Stimulated activated CD8-positive, alpha-beta memory T cell treated with anti-CD3 and anti-CD28 coated beads, Interleukin-2, amount 100 ng/mL, for 1 hour (primary cell): ENCODE measurements at regions not wholly inside any gene's neighbourhood (a gene's known extent, or its start where the extent isn't known, plus 50 kb on each side); places are given as distances from the start of the nearest gene placed in this dataset.
"Not testable (repeated sequence)": the region's sequence is repeated elsewhere in the genome, so short reads cannot be mapped to it uniquely, and the experiment has no call there.

Experiments used
- DNase-seq, 2 donors: peaks; one replicate each; pipeline ENCODE4 v3.0.0-alpha.2; 2020; ENCODE audit warnings: low read depth in 2 of 2

GRCh38 chr1:143610196-143610595, 361.6 kb downstream of the FAM72C start:
- DNase-seq, result no peak

- DNase-seq, result no peak
These were observed 366.9 kb downstream of the FAM72C start for GRCh38 chr1:143604887-143605286.

GRCh38 chr1:143584508-143584907, 387.3 kb downstream of the FAM72C start:
- no peak for DNase-seq

- no peak for DNase-seq
These were observed 396.8 kb downstream of the FAM72C start for GRCh38 chr1:143574891-143575520.

GRCh38 chr1:143572661-143573060, 399.1 kb downstream of the FAM72C start:
- DNase-seq, result not testable (repeated sequence)

- DNase-seq, result not testable (repeated sequence)
These were observed 408.0 kb downstream of the FAM72C start for GRCh38 chr1:143563761-143564160.

- DNase-seq, result no peak
These were observed 418.2 kb downstream of the FAM72C start for GRCh38 chr1:143553627-143554026.

GRCh38 chr1:143504703-143505102, 467.1 kb downstream of the FAM72C start:
- DNase-seq, result not testable (repeated sequence)

GRCh38 chr1:143504080-143504479, 467.7 kb downstream of the FAM72C start:
- not testable (repeated sequence) for DNase-seq

GRCh38 chr1:143503048-143503447, 468.7 kb downstream of the FAM72C start:
- not testable (repeated sequence) for DNase-seq

GRCh38 chr1:143502038-143502437, 469.7 kb downstream of the FAM72C start:
- DNase-seq, result not testable (repeated sequence)

- not testable (repeated sequence) for DNase-seq
These were observed 473.6 kb downstream of the FAM72C start for GRCh38 chr1:143498059-143498749.

GRCh38 chr1:143497374-143497747, 474.4 kb downstream of the FAM72C start:
- DNase-seq, result no peak

- DNase-seq, result not testable (repeated sequence)
These were observed 475.0 kb downstream of the FAM72C start for GRCh38 chr1:143496526-143497373.
